ENCODE measurements at regions not wholly inside any gene's neighbourhood (a gene's known extent, or its start where the extent isn't known, plus 50 kb on each side); places are given as distances from the start of the nearest gene placed in this dataset.

DNA sequence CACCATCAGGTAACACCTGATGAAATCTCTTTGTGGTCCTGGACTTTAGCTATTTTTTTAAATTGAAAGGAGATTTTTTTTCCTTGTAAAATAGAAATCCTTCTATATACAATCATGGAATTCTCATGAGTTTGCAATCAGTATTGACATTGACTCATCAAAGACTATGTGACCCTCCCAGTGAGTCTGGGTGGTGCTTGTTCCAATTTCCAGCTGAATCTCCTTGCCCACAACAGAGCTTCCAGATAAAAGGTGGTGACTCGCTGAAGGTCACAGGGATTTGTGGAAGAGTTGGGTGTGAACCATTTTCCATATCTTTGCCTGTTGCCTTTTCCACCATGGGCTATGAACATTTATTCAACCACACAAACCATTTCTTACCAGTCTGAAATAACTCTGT, 486.6 kb downstream of the AJAP1 start:
- DNase-seq (ENCODE audit: low spot score), result no peak
- WGBS, result 85% methylated on average over 1 of the region's 1 CpG
- Histone ChIP-seq H3K4me3 (ENCODE audit: low read depth in 1 of 3, low read length in 3 of 3) (no peak overlapping the region), H3K4me1 (ENCODE audit: control insufficient read depth in 4 of 4, insufficient read depth in 4 of 4, low read length in 3 of 4) (no peaks in the 10 kb centered on the region), H3K27ac (ENCODE audit: low read depth in 1 of 2, low read length in 2 of 2) (no peak overlapping the region), H3K9me3 (ENCODE audit: control insufficient read depth in 4 of 4, low read length in 3 of 4) (no peaks in the 10 kb centered on the region), H3K27me3 (ENCODE audit: control insufficient read depth in 4 of 4, insufficient read depth in 4 of 4, low read length in 3 of 4) (peaks cover 0 to 6% (median 0%) of the 10 kb centered on the region in 4 donors), H3K36me3 (ENCODE audit: control insufficient read depth in 4 of 4, insufficient read depth in 3 of 4, low read depth in 1 of 4, low read length in 3 of 4) (no peaks in the 10 kb centered on the region), H3K9ac (ENCODE audit: low read depth in 1 of 2, low read length in 2 of 2) (no peak overlapping the region)
- TF ChIP-seq FOXA2 (IDR thresholded peaks at IDR 0.05) (no peak), HNF4G (IDR thresholded peaks at IDR 0.05) (no peak), GABPA (IDR thresholded peaks at IDR 0.05 in 1 of 2, conservative IDR thresholded peaks at IDR 0.05 in 1 of 2) (no peak)

DNA sequence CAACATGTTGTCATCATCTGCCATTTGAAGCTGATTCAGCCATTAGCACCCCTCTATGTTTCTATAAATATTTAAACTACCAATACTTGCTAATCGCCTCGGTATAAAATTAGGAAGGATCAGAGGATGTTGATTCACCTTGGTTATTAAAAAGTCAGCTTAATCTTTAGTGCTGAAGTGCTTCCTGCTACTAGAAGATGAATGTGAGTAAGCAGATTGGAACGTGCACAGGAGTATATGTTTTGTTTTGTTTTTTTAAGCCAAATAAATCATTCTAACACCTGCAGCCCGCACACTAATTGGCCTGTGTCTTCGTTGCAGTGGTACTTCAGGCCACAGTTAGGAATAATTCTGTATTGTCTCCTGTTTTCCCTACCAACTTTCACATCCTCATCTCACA, 485.7 kb downstream of the AJAP1 start:
- DNase-seq (ENCODE audit: low spot score), result no peak
- TF ChIP-seq SP1 (IDR thresholded peaks at IDR 0.05), result no peak
- TF ChIP-seq, protein P1, sequence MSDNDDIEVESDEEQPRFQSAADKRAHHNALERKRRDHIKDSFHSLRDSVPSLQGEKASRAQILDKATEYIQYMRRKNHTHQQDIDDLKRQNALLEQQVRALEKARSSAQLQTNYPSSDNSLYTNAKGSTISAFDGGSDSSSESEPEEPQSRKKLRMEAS (IDR thresholded peaks at IDR 0.05), result no peak
- TF ChIP-seq JUND (IDR thresholded peaks at IDR 0.05), result no peak
- TF ChIP-seq YY1 (IDR thresholded peaks at IDR 0.05), result no peak
- TF ChIP-seq HNF4G (IDR thresholded peaks at IDR 0.05), result no peak
- TF ChIP-seq TAF1 (conservative IDR thresholded peaks at IDR 0.05), result no peak
- TF ChIP-seq FOXA2 (IDR thresholded peaks at IDR 0.05), result no peak
- TF ChIP-seq HNF4A (conservative IDR thresholded peaks at IDR 0.05), result no peak
- no peak for TF ChIP-seq RXRA (IDR thresholded peaks at IDR 0.05)
- no peak for TF ChIP-seq RAD21 (IDR thresholded peaks at IDR 0.05)
- TF ChIP-seq, protein P2, sequence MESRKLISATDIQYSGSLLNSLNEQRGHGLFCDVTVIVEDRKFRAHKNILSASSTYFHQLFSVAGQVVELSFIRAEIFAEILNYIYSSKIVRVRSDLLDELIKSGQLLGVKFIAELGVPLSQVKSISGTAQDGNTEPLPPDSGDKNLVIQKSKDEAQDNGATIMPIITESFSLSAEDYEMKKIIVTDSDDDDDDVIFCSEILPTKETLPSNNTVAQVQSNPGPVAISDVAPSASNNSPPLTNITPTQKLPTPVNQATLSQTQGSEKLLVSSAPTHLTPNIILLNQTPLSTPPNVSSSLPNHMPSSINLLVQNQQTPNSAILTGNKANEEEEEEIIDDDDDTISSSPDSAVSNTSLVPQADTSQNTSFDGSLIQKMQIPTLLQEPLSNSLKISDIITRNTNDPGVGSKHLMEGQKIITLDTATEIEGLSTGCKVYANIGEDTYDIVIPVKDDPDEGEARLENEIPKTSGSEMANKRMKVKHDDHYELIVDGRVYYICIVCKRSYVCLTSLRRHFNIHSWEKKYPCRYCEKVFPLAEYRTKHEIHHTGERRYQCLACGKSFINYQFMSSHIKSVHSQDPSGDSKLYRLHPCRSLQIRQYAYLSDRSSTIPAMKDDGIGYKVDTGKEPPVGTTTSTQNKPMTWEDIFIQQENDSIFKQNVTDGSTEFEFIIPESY (IDR thresholded peaks at IDR 0.05), result no peak
- TF ChIP-seq, protein P3, sequence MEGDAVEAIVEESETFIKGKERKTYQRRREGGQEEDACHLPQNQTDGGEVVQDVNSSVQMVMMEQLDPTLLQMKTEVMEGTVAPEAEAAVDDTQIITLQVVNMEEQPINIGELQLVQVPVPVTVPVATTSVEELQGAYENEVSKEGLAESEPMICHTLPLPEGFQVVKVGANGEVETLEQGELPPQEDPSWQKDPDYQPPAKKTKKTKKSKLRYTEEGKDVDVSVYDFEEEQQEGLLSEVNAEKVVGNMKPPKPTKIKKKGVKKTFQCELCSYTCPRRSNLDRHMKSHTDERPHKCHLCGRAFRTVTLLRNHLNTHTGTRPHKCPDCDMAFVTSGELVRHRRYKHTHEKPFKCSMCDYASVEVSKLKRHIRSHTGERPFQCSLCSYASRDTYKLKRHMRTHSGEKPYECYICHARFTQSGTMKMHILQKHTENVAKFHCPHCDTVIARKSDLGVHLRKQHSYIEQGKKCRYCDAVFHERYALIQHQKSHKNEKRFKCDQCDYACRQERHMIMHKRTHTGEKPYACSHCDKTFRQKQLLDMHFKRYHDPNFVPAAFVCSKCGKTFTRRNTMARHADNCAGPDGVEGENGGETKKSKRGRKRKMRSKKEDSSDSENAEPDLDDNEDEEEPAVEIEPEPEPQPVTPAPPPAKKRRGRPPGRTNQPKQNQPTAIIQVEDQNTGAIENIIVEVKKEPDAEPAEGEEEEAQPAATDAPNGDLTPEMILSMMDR (IDR thresholded peaks at IDR 0.05; ENCODE audit: low read depth, low read length, missing input control), result no peak
- no peak for TF ChIP-seq FOXA1 (IDR thresholded peaks at IDR 0.05)
- Histone ChIP-seq H3K4me3 (ENCODE audit: low read depth in 1 of 3, low read length in 3 of 3) (no peak overlapping the region), H3K9me3 (ENCODE audit: control insufficient read depth in 4 of 4, low read length in 3 of 4) (no peaks in the 10 kb centered on the region), H3K36me3 (ENCODE audit: control insufficient read depth in 4 of 4, insufficient read depth in 3 of 4, low read depth in 1 of 4, low read length in 3 of 4) (no peaks in the 10 kb centered on the region), H3K27ac (ENCODE audit: low read depth in 1 of 2, low read length in 2 of 2) (no peak overlapping the region), H3K4me1 (ENCODE audit: control insufficient read depth in 4 of 4, insufficient read depth in 4 of 4, low read length in 3 of 4) (no peaks in the 10 kb centered on the region), H3K27me3 (ENCODE audit: control insufficient read depth in 4 of 4, insufficient read depth in 4 of 4, low read length in 3 of 4) (peaks cover 0 to 3% (median 0%) of the 10 kb centered on the region in 4 donors), H3K9ac (ENCODE audit: low read depth in 1 of 2, low read length in 2 of 2) (no peak overlapping the region)
- WGBS, result 66% methylated on average over 5 of the region's 5 CpGs

DNA sequence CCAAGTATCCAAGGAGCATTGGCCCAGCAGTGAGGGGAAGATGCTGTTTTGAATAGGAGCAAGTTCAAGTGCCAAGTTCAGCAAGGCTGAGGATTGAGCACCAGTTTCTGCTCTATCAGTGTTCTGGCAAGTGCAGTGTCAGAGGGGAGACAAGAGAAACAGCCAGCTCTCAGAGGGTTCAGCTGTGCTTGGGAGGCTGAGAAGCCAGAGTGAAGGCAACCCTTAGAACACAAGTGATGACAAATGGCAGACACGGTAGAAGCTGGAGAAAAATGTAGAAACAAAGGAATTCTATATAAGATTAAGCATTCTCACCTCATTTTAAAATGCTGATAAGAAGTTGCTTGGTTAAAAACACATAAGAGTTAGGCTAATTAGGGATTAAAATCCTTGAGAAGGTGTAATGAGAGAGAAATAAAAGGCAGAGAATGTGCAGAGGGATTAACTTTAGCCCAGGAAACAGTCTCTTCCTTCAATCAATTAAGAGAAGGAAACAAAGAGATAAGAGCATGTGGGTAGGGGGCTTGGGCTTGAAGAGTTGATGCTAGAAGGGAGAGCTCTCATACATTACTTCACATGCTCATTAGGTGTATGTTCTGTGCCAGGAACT, 475.4 kb downstream of the AJAP1 start:
- 21% methylated on average over 1 of the region's 1 CpG for WGBS
- Histone ChIP-seq H3K4me1 (ENCODE audit: control insufficient read depth in 4 of 4, insufficient read depth in 4 of 4, low read length in 3 of 4) (no peaks in the 10 kb centered on the region), H3K36me3 (ENCODE audit: control insufficient read depth in 4 of 4, insufficient read depth in 3 of 4, low read depth in 1 of 4, low read length in 3 of 4) (no peaks in the 10 kb centered on the region), H3K9ac (ENCODE audit: low read depth in 1 of 2, low read length in 2 of 2) (no peak overlapping the region), H3K27ac (ENCODE audit: low read depth in 1 of 2, low read length in 2 of 2) (no peak overlapping the region), H3K27me3 (ENCODE audit: control insufficient read depth in 4 of 4, insufficient read depth in 4 of 4, low read length in 3 of 4) (no peaks in the 10 kb centered on the region), H3K4me3 (ENCODE audit: low read depth in 1 of 3, low read length in 3 of 3) (no peak overlapping the region), H3K9me3 (ENCODE audit: control insufficient read depth in 4 of 4, low read length in 3 of 4) (peaks cover 0 to 9% (median 5%) of the 10 kb centered on the region in 4 donors)
- no peak for TF ChIP-seq RAD21 (IDR thresholded peaks at IDR 0.05)
- no peak for DNase-seq (ENCODE audit: low spot score)
